WI38 (cell line): ENCODE measurements at regions not wholly inside any gene's neighbourhood (a gene's known extent, or its start where the extent isn't known, plus 50 kb on each side); places are given as distances from the start of the nearest gene placed in this dataset.

Experiments used
- H3K4me3 ChIP-seq: 2 replicates; pipeline ENCODE4 v1.5.1; 2011; ENCODE audit warnings: low read depth, mild to moderate bottlenecking, control low read depth, low read length
- TF ChIP-seq, protein P1 (sequence below): IDR thresholded peaks from 2 replicates; pipeline ENCODE4 v1.5.1; 2012; ENCODE audit warnings: low read depth, mild to moderate bottlenecking, control low read depth, low read length

DNA sequence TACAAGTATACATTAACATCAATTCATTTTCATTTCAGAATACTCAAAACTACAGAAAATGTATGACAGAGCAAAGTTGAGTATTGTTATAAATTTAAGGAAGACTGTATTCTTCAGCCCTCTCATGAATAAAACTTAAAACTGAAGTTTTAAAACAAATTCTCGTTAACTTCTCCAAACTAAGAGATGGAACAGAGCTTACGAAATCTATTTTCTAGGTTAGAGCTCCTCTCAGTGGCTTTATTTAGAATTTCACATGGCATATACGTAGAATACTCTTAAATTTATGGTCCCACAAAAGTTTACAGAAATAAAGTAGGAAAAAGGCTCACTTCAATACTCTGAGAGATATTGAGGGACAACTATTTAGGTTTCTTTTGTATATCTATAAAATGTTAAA is 612.1 kb downstream of the KCNJ3 start:
- no peak overlapping the region for H3K4me3 ChIP-seq
- TF ChIP-seq, protein P1, sequence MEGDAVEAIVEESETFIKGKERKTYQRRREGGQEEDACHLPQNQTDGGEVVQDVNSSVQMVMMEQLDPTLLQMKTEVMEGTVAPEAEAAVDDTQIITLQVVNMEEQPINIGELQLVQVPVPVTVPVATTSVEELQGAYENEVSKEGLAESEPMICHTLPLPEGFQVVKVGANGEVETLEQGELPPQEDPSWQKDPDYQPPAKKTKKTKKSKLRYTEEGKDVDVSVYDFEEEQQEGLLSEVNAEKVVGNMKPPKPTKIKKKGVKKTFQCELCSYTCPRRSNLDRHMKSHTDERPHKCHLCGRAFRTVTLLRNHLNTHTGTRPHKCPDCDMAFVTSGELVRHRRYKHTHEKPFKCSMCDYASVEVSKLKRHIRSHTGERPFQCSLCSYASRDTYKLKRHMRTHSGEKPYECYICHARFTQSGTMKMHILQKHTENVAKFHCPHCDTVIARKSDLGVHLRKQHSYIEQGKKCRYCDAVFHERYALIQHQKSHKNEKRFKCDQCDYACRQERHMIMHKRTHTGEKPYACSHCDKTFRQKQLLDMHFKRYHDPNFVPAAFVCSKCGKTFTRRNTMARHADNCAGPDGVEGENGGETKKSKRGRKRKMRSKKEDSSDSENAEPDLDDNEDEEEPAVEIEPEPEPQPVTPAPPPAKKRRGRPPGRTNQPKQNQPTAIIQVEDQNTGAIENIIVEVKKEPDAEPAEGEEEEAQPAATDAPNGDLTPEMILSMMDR, result no peak

DNA sequence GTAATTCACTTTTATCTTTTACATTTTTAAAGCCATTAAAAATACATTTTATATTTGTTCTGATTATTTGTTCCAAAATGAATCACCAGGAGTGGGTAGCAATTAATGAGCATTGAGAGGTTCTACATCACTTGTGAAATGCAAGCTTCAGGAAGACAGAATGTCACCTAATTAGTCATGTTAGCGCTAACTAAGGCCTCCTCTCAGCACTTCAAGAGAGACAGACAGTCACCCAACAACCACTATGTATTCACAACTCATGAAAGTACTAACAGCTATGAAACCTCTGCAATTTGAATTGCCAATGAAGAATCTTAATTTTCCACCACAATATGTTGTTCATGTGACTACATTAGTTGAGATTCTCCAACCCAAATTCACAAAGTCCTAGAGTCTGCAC is 611.0 kb downstream of the KCNJ3 start:
- H3K4me3 ChIP-seq, result no peak overlapping the region
- TF ChIP-seq, protein P1, result no peak

GRCh38 chr2:155308367-155309009 is 610.0 kb downstream of the KCNJ3 start:
- H3K4me3 ChIP-seq, result no peak overlapping the region
- TF ChIP-seq, protein P1, result no peak

DNA sequence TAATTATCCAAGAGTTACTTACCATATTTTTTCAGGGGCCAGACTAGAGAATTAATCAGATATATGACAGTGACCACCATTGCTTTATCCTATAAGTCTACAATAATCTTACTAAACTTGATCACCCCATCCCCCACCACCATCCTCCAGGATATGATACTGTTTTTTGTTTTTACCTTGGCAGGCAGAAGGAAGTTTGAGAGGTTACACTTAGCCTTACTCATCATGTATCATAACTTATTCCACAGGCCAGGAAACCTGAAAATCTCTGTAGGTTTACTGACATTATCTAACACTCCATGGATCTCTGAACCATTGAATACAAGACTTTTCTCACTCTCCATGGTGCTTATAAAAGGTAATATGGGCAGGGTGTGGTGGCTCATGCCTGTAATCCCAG is 602.7 kb downstream of the KCNJ3 start:
- H3K4me3 ChIP-seq, result no peak overlapping the region
- TF ChIP-seq, protein P1, result no peak

GRCh38 chr2:155298001-155298400 is 599.5 kb downstream of the KCNJ3 start:
- TF ChIP-seq, protein P1, result no peak
- H3K4me3 ChIP-seq, result no peak overlapping the region

- TF ChIP-seq, protein P1, result no peak
- H3K4me3 ChIP-seq, result no peak overlapping the region
These were observed 595.9 kb downstream of the KCNJ3 start for GRCh38 chr2:155294358-155294757.

DNA sequence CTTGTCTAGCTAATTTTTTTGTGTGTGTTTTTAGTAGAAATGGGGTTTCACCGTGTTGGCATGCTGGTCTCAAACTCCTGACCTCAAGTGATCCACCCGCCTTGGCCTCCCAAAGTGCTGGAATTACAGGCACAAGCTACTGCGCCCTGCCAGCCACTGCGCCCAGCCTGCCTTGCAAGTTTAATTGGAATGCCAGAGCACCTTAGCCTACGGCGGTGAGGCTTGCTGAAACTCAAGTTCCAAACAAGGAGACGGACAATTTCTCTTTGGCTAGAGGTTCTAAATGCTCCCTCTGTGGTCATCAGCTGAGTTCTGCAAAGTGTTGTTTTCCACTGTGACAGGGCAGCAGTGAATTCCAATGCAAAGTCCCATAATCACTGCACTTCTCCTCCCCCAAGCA is 583.4 kb downstream of the KCNJ3 start:
- TF ChIP-seq, protein P1, result no peak
- H3K4me3 ChIP-seq, result no peak overlapping the region
